ENCODE measurements at regions not wholly inside any gene's neighbourhood (a gene's known extent, or its start where the extent isn't known, plus 50 kb on each side); places are given as distances from the start of the nearest gene placed in this dataset.

DNA sequence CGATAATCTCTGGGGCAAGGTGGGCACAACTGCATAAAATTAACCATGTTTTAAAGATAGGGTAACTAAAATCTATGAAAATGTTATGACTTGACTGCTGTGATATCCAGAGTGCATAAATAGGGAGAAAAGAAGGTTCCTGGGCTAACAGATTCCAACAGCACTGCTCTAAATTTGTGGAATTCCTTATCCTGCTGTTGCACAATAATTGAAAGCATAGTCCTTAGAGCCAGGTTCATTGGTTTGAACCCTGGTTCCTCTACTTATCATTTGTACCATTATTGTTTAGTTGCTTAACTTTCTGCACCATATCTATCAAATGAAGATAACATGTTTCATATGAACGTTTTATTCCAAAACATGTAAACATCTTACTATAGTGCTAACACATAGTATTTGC lies 219.0 kb downstream of the NUF2 start:
- in situ Hi-C loops (cut with MboI) = no loop called here
- TF ChIP-seq, protein P1, sequence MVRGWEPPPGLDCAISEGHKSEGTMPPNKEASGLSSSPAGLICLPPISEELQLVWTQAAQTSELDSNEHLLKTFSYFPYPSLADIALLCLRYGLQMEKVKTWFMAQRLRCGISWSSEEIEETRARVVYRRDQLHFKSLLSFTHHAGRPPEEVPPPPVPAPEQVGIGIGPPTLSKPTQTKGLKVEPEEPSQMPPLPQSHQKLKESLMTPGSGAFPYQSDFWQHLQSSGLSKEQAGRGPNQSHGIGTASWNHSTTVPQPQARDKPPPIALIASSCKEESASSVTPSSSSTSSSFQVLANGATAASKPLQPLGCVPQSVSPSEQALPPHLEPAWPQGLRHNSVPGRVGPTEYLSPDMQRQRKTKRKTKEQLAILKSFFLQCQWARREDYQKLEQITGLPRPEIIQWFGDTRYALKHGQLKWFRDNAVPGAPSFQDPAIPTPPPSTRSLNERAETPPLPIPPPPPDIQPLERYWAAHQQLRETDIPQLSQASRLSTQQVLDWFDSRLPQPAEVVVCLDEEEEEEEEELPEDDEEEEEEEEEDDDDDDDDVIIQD (CRISPR knock-in tag; IDR thresholded peaks at IDR 0.05) = no peak
- no peak for TF ChIP-seq SMAD2 (IDR thresholded peaks at IDR 0.05; ENCODE audit: low read depth, low read length)
- TF ChIP-seq REST (IDR thresholded peaks at IDR 0.05; ENCODE audit: borderline replicate concordance) = no peak
- no peak for TF ChIP-seq REST (CRISPR knock-in tag; IDR thresholded peaks at IDR 0.05; ENCODE audit: low read depth)
- TF ChIP-seq ZNF764 (CRISPR knock-in tag; IDR thresholded peaks at IDR 0.05; ENCODE audit: low read depth) = no peak
- TF ChIP-seq PML (IDR thresholded peaks at IDR 0.05; ENCODE audit: low read length) = no peak
- TF ChIP-seq STAT5B (CRISPR knock-in tag; IDR thresholded peaks at IDR 0.05) = no peak
- TF ChIP-seq TAF9B (IDR thresholded peaks at IDR 0.05; ENCODE audit: partially characterized antibody) = no peak
- TF ChIP-seq COPS2 (conservative IDR thresholded peaks at IDR 0.05) = no peak
- TF ChIP-seq SIN3A (IDR thresholded peaks at IDR 0.05; ENCODE audit: borderline replicate concordance in 2 of 2, control insufficient read depth in 1 of 2, low read depth in 2 of 2, low read length in 2 of 2) = no peak
- TF ChIP-seq NFRKB (IDR thresholded peaks at IDR 0.05; ENCODE audit: low read depth) = no peak
- TF ChIP-seq RFX1 (IDR thresholded peaks at IDR 0.05) = no peak
- TF ChIP-seq, protein P2, sequence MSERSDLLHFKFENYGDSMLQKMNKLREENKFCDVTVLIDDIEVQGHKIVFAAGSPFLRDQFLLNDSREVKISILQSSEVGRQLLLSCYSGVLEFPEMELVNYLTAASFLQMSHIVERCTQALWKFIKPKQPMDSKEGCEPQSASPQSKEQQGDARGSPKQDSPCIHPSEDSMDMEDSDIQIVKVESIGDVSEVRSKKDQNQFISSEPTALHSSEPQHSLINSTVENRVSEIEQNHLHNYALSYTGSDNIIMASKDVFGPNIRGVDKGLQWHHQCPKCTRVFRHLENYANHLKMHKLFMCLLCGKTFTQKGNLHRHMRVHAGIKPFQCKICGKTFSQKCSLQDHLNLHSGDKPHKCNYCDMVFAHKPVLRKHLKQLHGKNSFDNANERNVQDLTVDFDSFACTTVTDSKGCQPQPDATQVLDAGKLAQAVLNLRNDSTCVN (CRISPR knock-in tag; IDR thresholded peaks at IDR 0.05) = no peak

More for the DNA sequence above, 219.0 kb downstream of the NUF2 start:
- FAIRE-seq = no peak
- no peak for ATAC-seq
- no peaks in the 10 kb centered on the region for H4K20me1 ChIP-seq (replicated peaks; ENCODE audit: control insufficient read depth, insufficient read depth, low read length)
- no peak overlapping the region for H3K27ac ChIP-seq (ENCODE audit: extremely low read depth, low read depth, low read length)
- H3K36me3 ChIP-seq (ENCODE audit: control insufficient read depth, insufficient read depth, low read length) = no peaks in the 10 kb centered on the region
- intact Hi-C loops (cut with micrococcal nuclease) = no loop called here
- no TSS peak for BruUV-seq (replicated peaks)
- H3K9me3 ChIP-seq (replicated peaks; ENCODE audit: control insufficient read depth, insufficient read depth, low read depth, low read length) = no peaks in the 10 kb centered on the region
- no peak overlapping the region for H2AFZ ChIP-seq (ENCODE audit: low read depth, low read length)
- H3K27me3 ChIP-seq (ENCODE audit: control insufficient read depth in 2 of 2, insufficient read depth in 2 of 2, low read length in 2 of 2) = no peaks in the 10 kb centered on the region
- no peak for DNase-seq (ENCODE audit: extremely low read depth in 1 of 4, low spot score in 3 of 4)
- WGBS (ENCODE audit: insufficient coverage, low coverage, missing lambda C conversion rate) = 0% methylated on average over 2 of the region's 2 CpGs
- H3K4me2 ChIP-seq (ENCODE audit: insufficient read depth, low read length) = no peak overlapping the region
- no peaks in the 10 kb centered on the region for H3K4me1 ChIP-seq (replicated peaks in 1 of 2; ENCODE audit: control insufficient read depth in 2 of 2, insufficient read depth in 2 of 2, low read length in 2 of 2)
- no peaks in the 10 kb centered on the region for H3K9me1 ChIP-seq (ENCODE audit: control insufficient read depth, insufficient read depth, low read length)
- H3K4me3 ChIP-seq = no peak overlapping the region
- H3K79me2 ChIP-seq (ENCODE audit: control insufficient read depth, insufficient read depth, low read length) = no peaks in the 10 kb centered on the region
- H3K9ac ChIP-seq (ENCODE audit: insufficient read depth in 1 of 2, low read depth in 2 of 2, low read length in 2 of 2) = no peak overlapping the region
- ChIA-PET POLR2A (no interaction called here), CTCF (ENCODE audit: low intra/inter-chr PET ratio) (no interaction called here)

Measured in K562 (cell line).